Stimulated activated CD8-positive, alpha-beta memory T cell treated with anti-CD3 and anti-CD28 coated beads, Interleukin-7, amount 100 ng/mL, for 48 hours (primary cell): ENCODE measurements at regions not wholly inside any gene's neighbourhood (a gene's known extent, or its start where the extent isn't known, plus 50 kb on each side); places are given as distances from the start of the nearest gene placed in this dataset.
"Not testable (repeated sequence)": the region's sequence is repeated elsewhere in the genome, so short reads cannot be mapped to it uniquely, and the experiment has no call there.

Experiments used
- DNase-seq, 2 donors: peaks; one replicate each; pipeline ENCODE4 v3.0.0-alpha.2; 2020; ENCODE audit warnings: low read depth in 1 of 2; ENCODE audit errors: extremely low read depth in 1 of 2

DNA sequence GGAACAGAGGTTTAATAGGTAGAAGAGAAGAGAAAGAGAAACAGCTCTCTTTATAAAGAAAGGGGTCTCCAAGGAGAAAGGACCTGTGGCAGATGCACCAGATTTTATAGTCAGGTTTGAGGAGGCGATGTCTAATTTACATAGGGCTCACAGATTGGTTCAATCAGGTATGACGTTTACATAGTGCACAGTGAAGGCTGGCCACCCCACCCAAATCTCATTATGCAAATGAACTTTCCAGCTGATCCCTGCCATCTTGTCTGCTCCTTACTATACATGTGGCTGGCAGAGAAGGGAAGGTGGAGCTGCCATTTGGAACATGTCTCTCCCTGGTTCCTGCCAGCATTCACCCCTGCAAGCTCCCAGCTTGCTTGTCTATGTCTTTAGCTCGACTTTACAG lies 557.8 kb downstream of the SUCLG1 start:
- DNase-seq: no peak

DNA sequence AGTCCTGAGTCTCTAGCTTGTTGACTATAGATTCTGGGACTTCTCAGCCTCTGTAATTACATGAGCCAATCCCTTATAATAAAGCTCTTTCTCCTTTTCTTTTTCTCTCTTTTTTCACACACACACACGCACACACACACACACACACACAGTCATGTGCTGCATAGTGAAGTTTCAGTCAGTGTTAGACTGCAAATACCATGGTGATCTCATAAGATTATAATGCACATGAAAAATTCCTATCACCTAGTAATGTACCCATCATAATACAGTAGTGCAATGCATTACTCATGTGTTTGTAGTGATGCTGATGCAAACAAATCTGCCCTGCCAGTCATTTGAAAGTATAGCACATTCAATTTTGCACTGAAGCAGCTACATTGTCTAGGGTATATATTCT lies 558.2 kb downstream of the SUCLG1 start:
- DNase-seq: no peak

DNA sequence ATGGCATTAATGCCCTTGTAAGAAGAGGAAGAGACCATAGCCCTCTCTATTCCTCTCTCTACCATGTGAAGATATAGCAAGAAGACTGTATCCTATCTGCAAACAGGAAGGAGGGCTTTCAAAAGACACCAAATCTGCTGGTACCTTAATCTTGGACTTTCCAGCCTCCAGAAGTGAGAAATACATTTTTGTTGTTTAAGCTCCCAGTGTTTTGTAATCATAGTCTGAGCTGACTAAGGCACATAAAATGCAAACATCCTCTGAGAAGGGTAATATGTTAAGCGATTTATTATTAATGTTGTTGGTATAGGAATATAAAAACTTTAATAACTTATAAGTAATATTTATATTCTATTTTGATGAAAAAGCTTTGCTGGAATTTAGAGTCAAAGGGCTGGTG lies 559.8 kb downstream of the SUCLG1 start:
- DNase-seq: no peak

GRCh38 chr2:83894976-83895375 lies 564.1 kb downstream of the SUCLG1 start:
- no peak for DNase-seq

- no peak for DNase-seq
Measured at GRCh38 chr2:83887757-83888156, 571.3 kb downstream of the SUCLG1 start.

DNA sequence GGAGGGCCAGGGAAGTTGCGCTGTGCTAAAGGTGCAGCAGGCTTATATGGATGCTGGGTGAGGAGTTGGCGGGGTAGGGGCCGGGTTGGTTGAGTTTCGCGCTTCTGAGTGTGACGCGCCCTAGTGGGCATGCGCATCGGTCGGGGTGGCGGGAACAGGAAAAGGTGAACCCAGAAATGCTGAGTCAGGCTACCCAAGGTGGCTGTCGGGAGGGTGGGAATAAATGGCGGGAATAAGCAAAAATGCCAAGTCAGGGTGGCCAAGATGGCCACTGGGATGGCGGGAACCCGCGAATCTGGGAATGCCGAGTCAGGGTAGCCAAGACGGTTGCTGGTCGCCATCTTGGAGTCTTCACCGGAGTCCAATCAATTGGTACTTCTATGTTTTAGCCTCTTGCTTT lies 580.0 kb downstream of the SUCLG1 start:
- no peak for DNase-seq

- not testable (repeated sequence) for DNase-seq
Measured at GRCh38 chr2:83877261-83877660, 581.8 kb downstream of the SUCLG1 start.

GRCh38 chr2:83874712-83875430 lies 584.2 kb downstream of the SUCLG1 start:
- DNase-seq: no peak

- no peak for DNase-seq
Measured at GRCh38 chr2:83874066-83874465, 585.0 kb downstream of the SUCLG1 start.

DNA sequence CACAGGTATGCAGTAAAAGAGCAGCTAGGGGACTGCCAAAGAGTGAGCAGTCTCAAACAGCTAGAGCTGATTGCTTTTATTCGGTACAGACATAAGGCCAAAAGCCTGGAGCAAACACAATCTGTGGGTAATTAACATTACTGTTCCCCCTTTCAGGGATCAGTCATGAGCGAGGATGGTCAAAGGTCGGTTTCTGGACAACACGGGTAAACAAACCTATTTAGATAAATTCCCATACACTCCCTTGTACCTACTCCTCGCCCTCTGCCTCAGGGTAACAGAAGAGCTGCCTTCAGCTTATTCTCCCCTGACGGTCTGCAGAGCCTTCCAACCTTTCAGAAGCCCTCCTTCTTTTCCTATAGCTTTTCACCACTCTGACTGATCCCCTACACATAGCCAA lies 586.0 kb downstream of the SUCLG1 start:
- DNase-seq: no peak

DNA sequence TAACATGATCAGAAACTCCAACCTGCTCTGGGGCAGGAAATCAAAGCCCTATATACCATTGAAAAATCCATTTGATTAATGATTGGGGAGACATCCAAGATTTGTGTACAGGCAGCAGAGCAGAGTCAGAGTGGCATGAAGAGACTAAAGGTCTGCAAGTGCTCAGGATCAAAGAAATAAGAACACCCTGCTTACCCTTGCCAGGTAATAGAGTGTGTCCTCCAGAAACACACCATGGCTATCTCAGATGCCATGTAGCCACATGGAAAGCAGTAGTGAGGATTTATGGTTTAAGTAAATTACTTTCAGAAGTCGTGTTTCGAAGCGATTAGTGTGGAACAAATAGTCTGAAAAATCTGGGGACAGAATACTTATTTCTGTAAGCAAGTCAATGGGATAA lies 592.9 kb downstream of the SUCLG1 start:
- no peak for DNase-seq

- no peak for DNase-seq
Measured at GRCh38 chr2:83862600-83862999, 596.5 kb downstream of the SUCLG1 start.

GRCh38 chr2:83860320-83860719 lies 598.8 kb downstream of the SUCLG1 start:
- no peak for DNase-seq

DNA sequence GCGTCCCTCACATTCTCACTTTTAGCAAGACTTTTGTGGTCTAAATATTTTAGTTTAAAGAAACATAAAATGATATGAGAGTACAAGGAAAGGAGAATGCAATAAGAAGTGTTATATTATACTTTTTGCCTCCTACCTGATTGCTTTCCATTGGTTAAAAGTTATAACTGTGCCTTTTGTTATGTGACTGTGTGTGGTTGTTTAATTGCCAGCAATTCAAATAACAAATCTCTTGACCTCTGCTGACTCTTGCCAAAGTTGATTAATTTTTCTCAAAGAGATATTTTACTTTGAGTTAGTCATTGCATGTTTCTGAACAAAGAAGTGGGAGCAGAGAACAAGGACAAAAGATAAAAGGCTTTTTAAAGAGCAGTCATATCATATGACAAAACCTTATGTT lies 599.5 kb downstream of the SUCLG1 start:
- no peak for DNase-seq

DNA sequence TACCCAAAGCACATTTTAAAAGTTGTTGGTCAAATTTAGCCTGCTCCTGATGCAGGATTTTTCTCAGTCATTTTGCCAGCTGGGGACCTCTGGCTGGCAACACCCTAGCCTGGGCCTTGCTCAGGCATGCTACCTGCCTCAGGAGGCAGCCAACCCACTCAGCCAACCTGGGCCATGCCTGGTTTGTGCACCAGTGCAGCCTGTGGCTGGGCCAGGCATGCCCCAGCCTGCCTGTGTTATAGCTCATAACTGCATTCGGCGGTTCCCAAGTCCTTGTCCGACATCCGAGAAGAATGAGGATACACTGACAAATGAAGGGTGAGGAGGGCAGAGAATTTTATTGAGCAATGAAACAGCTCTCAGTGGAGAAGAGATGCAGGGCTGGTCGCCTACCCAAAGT lies 608.0 kb downstream of the SUCLG1 start:
- no peak for DNase-seq

DNA sequence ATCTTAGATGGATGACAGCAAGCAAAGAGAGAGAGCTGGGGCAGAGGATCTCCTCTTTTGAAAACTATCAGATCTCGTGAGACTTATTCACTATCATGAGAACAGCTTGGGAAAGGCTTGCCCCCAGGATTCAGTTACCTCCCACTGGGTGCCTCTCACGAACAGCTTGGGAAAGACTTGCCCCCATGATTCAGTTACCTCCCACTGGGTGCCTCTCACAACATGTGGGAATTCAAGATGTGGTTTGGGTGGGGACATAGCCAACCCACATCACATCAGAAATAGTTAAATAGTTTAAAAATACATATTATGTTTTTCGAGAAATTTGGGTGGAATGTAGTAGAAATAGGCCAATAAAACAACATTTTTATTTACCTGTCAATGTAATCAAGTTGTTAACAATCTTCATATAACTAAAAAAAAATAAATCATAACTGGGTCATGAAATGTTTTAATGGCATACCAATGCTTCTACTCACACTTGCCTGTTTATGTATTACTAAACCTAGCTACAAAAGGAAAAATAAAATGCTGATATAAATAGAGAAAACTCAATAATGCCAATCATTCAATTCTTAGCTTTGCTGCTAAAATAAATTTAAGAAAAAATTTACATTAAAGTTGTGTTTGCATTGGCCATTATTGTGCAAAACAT lies 608.9 kb downstream of the SUCLG1 start:
- DNase-seq: no peak

GRCh38 chr2:83844490-83844889 lies 614.6 kb downstream of the SUCLG1 start:
- no peak for DNase-seq

- no peak for DNase-seq
Measured at GRCh38 chr2:83842421-83842820, 616.7 kb downstream of the SUCLG1 start.

DNA sequence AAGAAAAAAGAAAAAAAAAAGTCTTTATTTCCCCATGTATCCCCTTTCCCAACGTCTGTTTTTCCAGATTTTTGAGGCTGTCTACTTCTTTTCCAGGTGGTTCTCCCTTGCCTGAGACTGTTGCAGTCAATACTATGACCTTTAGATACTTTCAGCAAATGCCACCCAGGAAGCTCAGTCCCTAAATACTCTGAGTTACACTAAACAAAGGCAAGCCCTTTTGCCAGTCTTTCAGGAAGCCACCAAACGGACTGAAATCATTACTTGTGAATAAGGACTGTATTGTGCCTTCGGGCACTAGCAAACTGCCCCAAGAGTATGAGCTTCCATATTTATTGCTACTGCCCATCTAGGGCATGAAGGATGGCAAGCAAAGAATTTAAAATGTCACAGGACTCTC lies 621.3 kb downstream of the SUCLG1 start:
- DNase-seq: no peak

DNA sequence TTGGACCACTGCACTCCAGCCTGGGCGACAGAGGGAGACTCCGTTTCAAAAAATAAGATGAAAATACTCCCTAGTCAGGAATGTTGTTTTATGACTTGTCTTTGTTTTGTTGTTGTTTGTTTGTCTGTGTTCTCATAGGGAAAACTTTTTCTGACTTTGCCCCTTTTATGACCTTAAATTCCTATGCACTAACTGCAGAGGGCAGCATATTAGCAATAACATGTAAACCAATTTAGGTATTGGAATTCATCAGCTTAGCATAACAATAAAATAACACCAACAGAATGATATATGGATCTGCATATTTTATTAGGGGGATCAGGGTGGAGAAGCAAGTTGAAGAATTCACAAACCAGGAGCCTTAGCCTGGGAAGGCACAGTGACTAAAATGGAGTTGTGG lies 631.5 kb downstream of the SUCLG1 start:
- DNase-seq: no peak

- no peak for DNase-seq
Measured at GRCh38 chr2:83826577-83826976, 632.5 kb downstream of the SUCLG1 start.

DNA sequence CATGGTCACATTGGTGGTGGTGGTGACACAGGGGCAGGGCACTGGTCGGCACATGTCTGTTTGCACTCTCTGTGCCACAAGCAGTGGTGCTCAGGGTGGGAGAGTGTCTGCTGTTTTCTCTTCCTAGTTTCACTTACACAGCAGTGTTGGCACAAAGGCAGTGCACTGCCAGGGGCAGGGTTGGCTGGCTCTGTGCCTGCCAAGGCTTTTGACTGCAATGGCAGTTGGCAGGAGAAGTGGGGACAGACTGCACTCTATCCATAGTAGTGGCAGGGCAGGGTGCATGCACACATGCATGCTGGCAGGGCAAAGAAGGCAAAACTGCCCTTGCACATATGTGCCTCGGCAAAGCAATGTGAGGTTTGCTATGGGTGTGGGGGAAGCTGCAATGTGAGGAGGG lies 635.9 kb downstream of the SUCLG1 start:
- no peak for DNase-seq

DNA sequence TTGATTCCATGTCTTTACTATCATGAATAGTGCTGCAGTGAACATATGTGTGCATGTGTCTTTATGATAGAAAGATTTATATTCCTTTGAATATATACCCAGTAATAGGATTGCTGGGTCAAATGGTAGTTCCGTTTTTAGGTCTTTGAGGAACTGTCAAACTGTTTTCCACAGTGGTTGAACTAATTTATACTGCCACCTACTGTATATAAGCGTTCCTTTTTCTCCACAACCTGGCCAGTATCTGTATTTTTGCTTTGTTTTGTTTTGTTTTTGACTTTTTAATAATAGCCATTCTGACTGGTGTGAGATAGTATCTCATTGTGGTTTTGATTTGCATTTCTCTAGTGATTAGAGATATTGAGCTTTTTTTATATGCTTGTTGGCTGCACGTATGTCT lies 641.6 kb downstream of the SUCLG1 start:
- no peak for DNase-seq
